BE2C (cell line): ENCODE measurements at regions not wholly inside any gene's neighbourhood (a gene's known extent, or its start where the extent isn't known, plus 50 kb on each side); places are given as distances from the start of the nearest gene placed in this dataset.

Experiments used
- DNase-seq: peaks from one replicate; pipeline ENCODE4 v3.0.0-alpha.2; 2020
- H3K27me3 ChIP-seq: fragments of 250-450 bp; sonication (Bioruptor Pico); 2 replicates; pipeline ENCODE4 v1.5.1; 2020; ENCODE audit warnings: mild to moderate bottlenecking
- H3K36me3 ChIP-seq: fragments of 250-450 bp; sonication (Bioruptor Pico); 2 replicates; pipeline ENCODE4 v1.5.1; 2020; ENCODE audit warnings: mild to moderate bottlenecking
- H3K4me1 ChIP-seq: fragments of 250-450 bp; sonication (Bioruptor Pico); 2 replicates; pipeline ENCODE4 v1.5.1; 2020
- H3K4me3 ChIP-seq: 2 replicates; pipeline ENCODE4 v1.5.1; 2011; ENCODE audit warnings: low read depth, low read length
- H3K9me3 ChIP-seq: fragments of 250-450 bp; sonication (Bioruptor Pico); 2 replicates; pipeline ENCODE4 v1.5.1; 2020
- TF ChIP-seq, protein P1 (sequence below): IDR thresholded peaks from 2 replicates; pipeline ENCODE4 v1.5.1; 2012; ENCODE audit warnings: mild to moderate bottlenecking, low read depth, low read length

DNA sequence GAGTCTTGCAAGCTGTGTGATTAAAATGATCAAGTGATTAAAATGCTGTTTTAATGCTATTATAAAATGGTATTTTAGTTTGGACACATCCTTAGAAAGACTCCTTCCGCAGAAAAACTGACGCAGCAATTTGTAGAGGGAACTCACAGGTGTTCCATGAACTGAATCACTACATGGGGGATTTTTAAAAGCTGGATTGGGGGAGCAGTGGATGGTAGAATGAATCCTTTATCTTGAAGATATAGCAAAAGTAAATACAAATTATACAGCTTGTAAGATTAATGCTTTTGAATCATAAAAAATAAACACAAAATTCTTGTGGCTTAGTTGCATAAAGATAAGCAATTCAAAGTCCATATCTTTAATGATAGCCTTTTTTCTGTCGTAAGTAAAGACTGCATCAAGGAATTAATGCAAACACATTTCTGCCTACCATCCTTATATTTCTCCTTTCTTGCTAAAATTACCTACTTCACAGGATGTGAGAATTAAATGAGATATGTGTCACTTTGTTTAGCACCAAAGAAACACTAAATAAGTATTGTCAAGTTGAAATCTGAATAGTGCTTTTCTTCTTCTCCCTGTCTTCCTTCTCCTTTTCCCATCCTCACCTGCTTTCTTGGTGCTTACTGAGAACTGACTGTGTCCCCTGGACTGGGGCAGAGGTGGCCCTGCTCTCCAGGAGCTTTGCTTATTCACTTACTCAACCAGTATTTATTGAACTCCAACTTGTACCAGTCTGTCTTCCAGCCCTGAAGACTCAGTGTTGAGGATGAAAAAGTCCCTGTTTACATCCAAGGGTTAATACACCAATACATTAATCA lies 61.5 kb upstream of the F3 start:
- no peaks in the 10 kb centered on the region for H3K27me3 ChIP-seq
- no peaks in the 10 kb centered on the region for H3K36me3 ChIP-seq
- DNase-seq, result no peak
- TF ChIP-seq, protein P1, sequence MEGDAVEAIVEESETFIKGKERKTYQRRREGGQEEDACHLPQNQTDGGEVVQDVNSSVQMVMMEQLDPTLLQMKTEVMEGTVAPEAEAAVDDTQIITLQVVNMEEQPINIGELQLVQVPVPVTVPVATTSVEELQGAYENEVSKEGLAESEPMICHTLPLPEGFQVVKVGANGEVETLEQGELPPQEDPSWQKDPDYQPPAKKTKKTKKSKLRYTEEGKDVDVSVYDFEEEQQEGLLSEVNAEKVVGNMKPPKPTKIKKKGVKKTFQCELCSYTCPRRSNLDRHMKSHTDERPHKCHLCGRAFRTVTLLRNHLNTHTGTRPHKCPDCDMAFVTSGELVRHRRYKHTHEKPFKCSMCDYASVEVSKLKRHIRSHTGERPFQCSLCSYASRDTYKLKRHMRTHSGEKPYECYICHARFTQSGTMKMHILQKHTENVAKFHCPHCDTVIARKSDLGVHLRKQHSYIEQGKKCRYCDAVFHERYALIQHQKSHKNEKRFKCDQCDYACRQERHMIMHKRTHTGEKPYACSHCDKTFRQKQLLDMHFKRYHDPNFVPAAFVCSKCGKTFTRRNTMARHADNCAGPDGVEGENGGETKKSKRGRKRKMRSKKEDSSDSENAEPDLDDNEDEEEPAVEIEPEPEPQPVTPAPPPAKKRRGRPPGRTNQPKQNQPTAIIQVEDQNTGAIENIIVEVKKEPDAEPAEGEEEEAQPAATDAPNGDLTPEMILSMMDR, result no peak
- H3K9me3 ChIP-seq, result no peaks in the 10 kb centered on the region
- no peak overlapping the region for H3K4me3 ChIP-seq
- no peaks in the 10 kb centered on the region for H3K4me1 ChIP-seq

DNA sequence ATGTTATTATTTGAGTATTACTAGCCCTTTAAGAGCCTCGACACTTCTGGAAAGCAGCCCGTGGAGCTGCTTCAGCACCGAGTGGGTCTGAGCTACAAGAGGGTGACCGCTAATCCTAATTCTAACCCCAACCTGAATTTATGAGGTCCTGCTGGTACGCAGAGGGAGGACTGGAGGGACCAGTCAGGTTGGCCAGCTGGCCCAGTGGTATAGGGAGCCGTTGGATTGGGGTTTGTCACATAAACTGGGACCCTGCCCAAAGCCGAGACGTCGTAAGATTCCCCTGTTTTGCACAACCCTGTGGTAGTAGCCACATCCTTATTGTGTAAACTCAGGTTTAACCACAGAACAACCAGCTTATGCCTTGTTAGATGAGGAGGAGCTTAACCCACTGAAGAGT lies 60.8 kb upstream of the F3 start:
- TF ChIP-seq, protein P1, result no peak
- no peak overlapping the region for H3K4me3 ChIP-seq
- no peaks in the 10 kb centered on the region for H3K27me3 ChIP-seq
- no peak for DNase-seq
- H3K9me3 ChIP-seq, result no peaks in the 10 kb centered on the region
- no peaks in the 10 kb centered on the region for H3K36me3 ChIP-seq
- no peaks in the 10 kb centered on the region for H3K4me1 ChIP-seq

DNA sequence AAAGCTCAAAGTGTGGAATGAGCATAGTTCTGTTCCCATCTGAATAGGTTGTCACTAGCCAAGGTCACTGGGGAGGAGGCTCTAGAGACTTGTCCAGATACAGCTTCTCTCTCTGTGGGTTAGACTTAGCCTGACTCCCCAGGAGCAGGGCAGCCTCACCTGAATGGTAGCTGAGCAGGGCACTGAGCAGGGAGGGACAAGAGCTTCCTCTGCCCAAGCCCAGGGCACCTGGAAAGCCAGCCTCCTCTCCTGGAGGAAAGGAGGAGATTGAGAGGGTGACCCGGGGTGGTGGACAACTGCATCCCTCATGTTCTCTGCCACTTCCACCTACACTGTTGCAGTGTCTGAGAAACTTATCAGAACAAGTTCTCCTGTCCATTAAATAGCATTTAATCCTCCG lies 59.0 kb upstream of the F3 start:
- Histone ChIP-seq H3K9me3 (no peaks in the 10 kb centered on the region), H3K4me3 (no peak overlapping the region), H3K36me3 (no peaks in the 10 kb centered on the region), H3K27me3 (no peaks in the 10 kb centered on the region), H3K4me1 (no peaks in the 10 kb centered on the region)
- DNase-seq, result no peak
- TF ChIP-seq, protein P1, result no peak

DNA sequence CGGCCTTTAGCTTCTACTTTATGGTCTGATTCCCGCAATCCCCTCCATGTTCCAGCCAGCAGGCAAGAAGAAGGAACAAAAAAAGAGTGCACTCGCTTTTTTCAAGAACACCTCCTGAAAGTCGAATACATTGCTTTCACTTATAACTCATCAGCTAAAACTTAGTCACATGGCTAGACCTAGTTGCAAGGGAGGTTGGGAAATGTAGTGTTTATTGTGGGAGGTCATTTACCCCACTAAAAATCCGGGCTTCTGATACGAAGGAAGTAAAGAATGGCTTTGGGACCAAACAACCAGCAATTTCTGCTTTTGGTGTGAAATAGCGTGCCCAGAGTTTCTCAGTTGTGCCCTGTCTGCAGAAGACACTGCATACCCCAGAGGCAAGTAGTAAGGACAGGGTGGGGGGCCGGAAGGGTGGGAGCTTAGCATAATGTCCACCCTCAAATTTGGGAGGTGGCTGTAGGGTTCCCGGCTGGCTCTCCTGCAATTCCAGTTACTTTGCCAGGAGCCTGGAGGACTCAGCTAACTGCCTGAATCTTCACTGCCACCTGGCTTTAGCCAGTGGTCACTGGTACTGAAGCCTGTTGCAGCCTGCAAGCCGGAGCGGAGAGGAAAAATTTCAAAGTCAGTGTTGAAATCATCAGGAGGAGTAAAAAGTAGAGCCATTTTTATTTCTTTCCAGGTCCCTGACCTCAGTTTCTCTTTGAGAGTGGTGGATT lies 57.7 kb upstream of the F3 start:
- H3K36me3 ChIP-seq, result no peaks in the 10 kb centered on the region
- no peaks in the 10 kb centered on the region for H3K4me1 ChIP-seq
- no peaks in the 10 kb centered on the region for H3K27me3 ChIP-seq
- TF ChIP-seq, protein P1, result peak; percentile 5; the same call in 1 of the 2 replicates
- H3K9me3 ChIP-seq, result no peaks in the 10 kb centered on the region
- no peak overlapping the region for H3K4me3 ChIP-seq
- DNase-seq, result no peak

DNA sequence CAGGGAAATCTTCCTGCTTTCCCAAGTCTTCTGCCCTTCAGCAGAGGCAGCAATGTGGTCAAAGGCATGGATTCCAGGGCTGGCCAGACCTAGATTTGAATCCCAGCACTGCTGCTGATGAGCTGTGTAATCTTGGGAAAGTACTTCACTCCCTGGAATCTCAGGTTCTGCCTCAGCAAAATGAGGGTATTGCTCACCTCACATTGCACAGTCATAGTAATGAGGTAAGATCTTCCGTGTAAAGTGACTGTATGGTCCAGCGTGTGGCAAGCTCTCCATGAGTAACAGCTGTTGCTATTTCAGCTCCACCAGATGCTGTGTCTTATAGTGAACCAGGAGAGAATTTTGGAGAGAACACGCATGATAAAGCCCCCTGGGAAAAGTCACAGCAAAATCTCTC lies 56.1 kb upstream of the F3 start:
- Histone ChIP-seq H3K36me3 (no peaks in the 10 kb centered on the region), H3K9me3 (no peaks in the 10 kb centered on the region), H3K4me1 (no peaks in the 10 kb centered on the region), H3K27me3 (no peaks in the 10 kb centered on the region), H3K4me3 (no peak overlapping the region)
- no peak for DNase-seq
- TF ChIP-seq, protein P1, result no peak

DNA sequence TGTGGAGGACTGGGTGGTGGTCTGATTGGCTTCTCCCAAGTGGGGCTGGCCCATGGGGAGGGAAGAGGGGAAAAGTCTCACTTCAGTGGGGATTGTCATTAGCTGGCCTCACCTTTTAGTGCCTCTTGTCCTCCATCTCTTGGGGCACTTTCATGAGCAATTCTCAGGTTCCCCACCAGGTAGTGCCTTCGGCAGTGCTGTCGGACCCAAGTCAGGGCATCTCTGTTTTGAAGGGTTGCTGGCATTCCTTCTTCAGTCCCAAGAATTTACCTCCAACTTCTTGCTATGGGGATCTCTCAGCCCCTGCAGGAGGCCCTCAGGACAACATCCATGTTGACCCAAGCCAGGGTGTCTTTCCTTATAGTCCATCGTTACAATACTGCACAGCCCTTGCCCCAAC lies 54.7 kb upstream of the F3 start:
- H3K4me3 ChIP-seq, result no peak overlapping the region
- no peaks in the 10 kb centered on the region for H3K9me3 ChIP-seq
- no peaks in the 10 kb centered on the region for H3K27me3 ChIP-seq
- TF ChIP-seq, protein P1, result no peak
- no peak for DNase-seq
- H3K4me1 ChIP-seq, result no peaks in the 10 kb centered on the region
- H3K36me3 ChIP-seq, result no peaks in the 10 kb centered on the region
